Putamen (tissue), 1 donor: ENCODE measurements at regions not wholly inside any gene's neighbourhood (a gene's known extent, or its start where the extent isn't known, plus 50 kb on each side); places are given as distances from the start of the nearest gene placed in this dataset.
"Not testable (repeated sequence)": the region's sequence is repeated elsewhere in the genome, so short reads cannot be mapped to it uniquely, and the experiment has no call there.

Experiments used
- DNase-seq: peaks from one replicate; pipeline ENCODE4 v3.0.0-alpha.2; 2016; ENCODE audit warnings: low spot score

DNA sequence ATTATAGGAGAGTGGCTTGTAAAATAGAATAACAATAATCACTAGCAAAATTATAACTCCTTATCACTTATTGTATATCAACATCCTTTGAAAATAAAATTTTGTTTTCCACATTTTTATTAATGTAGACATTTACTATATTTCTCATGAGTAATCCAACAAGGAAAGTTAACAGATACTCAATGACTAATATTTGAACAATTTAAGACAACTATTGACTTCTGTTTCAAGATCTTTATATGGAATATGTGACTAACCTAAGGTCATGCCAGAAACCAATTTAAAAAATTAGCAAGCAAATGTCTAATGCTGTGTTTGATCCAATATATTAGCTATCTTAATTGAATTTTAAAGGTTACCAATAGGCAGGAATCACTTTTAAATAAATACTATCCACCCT lies 638.5 kb upstream of the FLRT2 start:
- DNase-seq = no peak

DNA sequence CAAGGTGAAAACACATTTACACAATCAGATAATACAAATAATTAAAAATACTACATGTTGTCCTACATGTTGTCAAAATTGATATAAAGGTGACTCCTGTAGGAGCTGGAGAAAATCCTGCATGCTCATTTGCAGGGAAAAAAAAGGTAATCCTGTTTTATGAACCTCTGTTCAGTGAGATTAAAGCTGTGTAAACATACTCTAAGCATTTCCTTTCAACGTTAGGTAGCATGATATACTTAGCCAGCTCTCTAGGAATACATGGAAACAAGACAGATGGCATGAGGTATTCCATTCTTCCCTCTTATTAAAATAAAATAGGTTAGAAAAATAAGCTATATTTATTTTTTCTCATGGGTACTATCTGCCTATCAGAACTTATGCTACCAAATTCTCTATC lies 635.7 kb upstream of the FLRT2 start:
- DNase-seq = no peak

DNA sequence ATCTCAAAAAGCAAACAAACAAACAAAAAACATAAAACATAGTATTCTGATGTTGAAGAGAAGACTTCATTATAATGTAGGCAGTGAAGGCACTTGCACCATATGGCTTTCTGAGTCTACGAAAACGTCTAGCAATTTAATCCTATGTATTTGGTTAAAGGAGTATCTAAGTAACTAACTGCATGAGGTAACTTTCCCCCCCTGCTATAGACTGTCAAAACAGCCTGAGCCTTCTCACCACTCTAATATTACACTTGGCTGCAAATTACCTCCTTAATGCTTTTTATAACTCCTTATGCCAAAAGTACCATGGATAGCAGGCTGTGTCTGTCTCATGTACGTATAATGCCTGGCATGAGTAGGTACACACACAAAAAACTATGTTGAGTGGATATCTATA lies 607.6 kb upstream of the FLRT2 start:
- DNase-seq = no peak

DNA sequence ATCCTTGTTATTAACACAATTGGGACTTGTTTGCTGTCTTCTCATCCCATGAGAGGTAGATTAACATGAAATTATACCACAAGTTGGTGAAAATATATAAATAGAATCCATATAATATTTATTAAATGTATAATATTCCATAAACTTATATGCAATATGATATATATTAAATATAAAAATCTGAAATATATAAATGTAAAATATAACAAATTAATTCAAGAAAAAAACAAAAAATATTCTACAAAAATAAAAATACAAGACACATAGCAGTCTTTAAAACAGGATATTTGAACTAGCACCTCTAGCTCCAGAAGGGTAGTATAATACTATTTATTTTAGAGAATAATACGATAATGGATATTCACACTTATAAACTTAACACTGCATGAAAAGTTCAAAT lies 603.3 kb upstream of the FLRT2 start:
- no peak for DNase-seq

DNA sequence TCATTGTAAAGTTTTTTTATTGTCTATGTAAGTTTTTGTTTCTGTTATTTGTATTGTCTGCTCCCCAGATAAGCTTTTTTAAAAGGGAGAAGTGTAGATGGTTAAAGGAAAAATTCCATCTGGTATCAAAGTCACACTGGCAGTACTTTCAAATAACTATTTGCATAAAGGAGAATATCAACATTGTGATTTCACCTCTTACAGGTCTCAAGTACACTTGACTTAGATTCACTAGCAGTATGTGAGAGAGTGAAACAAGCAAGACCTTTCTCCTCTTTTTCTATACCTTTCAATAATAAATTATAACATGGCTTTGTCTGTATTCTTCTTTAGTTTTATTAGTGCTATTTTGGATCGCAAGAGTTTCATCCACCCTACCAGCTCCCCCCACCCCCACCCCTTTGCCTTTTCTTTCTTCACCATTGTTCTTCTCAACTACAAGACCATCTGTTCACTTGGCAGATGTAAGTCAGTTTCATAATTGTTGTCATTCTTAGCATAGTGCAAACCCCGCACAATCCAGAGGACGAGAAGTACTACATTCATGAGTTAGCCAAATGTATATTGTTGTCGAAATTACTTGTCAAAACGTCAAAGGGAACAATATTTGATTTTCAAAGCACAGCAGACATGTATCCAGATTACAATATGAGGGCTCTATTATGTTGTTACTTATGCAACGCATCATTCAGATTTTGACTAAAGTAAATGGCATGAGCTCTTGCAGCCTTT lies 602.7 kb upstream of the FLRT2 start:
- DNase-seq = no peak

DNA sequence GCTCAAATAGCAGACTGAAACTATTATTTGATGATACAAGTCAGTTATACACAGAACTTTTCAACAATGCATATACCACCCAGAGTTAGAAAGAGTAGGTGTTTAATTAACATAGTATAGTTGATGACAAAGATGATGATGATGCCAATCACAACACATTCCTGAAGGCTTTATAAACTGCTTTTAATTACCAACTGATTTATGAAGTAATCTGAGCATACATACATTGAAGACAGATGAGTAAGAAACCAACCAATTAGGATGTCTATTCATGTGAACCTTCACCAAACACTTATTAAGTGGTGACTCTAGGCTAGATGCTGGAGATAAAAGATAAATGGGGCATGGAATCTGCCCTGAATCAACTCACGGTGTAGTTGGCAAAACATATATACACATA lies 600.9 kb upstream of the FLRT2 start:
- DNase-seq = no peak

DNA sequence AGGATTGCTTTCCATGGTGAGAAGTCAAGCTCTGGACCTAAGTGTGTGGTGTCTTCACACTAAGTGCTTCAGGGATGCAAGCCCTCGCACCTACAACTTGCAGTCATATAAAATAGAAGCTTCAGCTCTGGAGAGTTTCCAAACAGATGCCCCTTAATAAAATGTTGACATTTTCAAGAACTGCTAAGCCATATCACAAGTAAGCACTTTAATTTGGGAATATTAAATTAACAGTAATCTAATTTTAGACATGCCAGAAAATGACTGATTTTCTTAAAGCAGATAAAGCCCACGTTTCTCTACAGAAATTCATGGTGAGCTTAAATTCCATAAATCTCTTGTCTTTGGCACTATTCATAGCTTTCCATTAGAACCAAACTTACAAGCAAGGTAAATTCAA lies 600.1 kb upstream of the FLRT2 start:
- no peak for DNase-seq

DNA sequence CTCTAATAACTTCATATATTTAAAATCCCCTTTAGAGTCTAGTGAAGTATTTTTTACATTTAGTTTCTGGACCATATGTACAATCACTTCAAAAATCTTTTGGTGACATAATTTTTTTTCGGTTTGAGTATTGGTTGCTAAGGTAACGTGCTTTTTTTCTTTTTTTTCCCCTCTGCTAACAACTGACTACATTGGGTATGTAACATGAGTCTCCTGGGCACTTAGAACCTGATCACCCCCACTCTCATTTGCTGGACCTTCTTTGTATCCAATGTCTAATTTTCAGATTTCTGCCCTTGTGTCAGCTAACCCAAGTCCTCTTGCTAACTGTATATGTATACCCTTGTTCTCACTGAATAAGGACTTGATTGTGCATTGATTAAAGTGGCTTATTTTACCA lies 592.9 kb upstream of the FLRT2 start:
- DNase-seq = no peak

DNA sequence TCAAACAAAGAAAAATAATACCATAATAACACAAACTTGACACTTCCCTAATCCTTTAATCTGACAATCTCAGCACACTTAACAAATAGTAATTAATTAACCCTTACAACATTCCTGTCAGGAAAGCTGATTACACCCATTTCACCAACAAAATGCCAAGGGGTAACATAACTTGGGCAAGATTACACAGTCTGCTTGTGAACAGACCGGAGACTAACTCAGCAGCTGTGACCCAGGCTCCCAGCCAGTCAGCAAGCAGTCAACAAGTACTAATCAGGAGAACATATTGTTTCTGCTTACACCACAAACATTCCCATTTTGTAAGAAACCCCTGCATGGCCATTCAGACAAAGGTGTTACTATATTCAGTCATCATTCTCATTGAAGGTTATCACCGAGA lies 592.5 kb upstream of the FLRT2 start:
- DNase-seq = no peak

DNA sequence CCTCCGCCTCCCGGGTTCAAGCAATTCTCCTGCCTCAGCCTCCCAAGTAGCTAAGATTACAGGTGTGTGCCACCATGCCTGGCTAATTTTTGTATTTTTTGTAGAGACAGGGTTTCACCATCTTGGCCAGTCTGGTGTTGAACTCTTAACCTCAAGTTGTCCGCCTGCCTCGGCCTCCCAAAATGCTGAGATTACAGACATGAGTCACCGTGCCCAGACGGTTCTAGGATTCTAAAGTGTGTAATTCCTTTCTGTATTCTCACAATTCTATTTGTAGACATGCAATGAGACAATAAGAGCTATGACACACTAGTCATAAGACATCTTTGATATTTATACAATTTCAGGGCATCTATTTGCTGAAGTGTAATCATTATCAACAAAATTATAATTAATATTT lies 585.0 kb upstream of the FLRT2 start:
- not testable (repeated sequence) for DNase-seq

DNA sequence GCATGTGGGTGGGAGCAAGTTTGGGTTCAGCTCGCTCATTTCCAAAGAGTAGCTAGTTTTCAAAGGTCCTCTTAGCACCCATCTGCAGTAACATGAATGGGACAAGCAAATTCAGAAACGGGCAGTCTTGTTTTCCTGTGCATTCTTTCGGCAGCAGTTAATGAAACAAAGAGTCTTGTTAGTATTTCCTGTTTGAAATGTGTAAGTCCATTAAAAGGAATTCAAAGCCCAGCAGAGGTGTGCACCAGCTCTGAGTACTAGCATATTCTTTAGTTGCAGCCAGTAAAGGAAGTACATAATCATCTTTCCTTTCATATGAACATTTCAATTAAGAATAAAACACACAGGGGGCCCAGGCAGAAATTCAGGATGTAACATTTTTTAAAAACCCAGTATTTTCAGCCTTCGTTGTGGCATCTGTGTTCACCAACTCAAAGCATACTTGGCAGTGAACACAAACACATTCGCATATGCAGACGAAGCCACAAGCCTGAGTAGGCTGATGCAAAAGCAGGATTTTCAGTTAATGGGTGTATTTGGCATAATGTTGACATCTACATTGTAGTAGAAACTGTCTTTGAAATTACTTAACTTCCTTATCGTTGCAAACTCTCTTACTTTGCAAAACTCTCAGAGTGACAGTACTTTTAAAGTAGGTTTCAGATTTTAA lies 570.0 kb upstream of the FLRT2 start:
- DNase-seq = no peak

DNA sequence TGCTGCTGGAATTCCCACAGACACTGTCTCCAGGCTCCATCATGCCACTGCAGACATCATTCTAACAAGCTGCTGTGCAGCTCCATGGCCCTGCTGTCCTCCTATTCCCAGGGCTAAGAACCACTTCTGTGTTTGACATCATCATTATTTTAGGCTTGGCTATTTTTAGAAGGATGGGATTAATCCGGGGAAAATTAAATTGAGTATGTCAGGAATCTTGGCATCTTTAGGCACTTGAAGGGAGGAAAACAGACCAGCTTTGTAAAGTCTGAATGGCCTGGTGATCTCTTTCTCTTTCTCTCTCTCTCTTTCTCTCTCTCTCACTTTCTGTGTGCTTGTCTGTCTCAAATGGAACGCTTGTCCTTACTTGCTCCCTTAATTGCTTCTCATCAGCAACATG lies 568.3 kb upstream of the FLRT2 start:
- DNase-seq = peak; percentile 2

DNA sequence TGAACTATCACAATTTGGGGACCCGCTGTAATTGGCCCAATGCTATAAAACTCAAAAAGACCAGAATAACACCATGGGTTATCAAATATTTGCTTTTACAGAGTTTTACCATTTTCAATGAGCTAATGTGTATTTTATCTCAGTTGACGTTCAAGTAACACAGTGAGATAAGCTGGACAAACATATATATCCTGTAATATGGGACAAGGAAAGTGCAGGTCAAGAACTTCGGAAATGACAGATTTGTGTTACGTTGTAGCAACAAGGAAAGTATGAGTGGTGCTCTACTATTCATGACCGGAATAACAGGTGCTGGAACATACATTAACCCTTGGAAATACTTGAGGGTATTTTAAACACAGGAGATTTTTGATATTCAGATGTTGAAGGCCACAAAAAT lies 566.4 kb upstream of the FLRT2 start:
- DNase-seq = no peak

DNA sequence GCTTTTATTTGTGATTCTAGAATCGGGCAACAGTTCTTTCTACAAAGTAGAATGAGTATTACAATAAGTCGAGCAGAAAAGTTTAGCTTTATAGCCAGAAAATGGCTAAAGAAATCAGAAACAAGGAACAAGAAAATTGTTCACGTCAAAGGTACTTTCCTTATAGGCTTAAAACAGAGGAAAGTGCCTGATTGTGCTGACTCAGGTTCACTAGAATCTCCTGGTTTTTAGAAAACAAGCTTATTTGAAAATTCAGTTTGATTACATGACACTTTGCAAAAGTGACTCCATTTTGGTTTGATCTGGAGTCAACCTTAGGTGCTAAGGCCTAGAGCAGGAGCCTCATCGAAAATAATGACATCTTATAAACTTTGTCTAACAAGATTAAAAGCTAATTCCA lies 564.7 kb upstream of the FLRT2 start:
- no peak for DNase-seq

DNA sequence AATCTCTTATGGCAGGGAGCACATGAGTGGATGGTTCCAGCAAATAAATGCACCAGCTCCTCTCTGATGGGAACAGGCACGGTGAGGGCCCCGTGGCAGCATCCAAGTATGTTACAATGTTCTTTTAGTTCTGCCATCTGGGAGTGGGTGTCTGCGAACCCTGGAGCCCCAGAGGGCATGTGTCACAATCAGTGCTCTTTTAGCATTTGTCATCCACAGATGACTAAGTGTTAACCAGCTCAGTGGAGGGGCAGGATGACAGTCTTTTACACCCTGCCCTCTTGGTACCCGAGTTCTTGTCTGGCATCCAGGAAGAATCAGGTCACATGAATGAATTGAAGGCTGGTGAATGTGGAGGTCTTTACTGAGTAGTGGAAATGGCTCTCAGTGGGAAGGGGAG lies 560.4 kb upstream of the FLRT2 start:
- DNase-seq = no peak

DNA sequence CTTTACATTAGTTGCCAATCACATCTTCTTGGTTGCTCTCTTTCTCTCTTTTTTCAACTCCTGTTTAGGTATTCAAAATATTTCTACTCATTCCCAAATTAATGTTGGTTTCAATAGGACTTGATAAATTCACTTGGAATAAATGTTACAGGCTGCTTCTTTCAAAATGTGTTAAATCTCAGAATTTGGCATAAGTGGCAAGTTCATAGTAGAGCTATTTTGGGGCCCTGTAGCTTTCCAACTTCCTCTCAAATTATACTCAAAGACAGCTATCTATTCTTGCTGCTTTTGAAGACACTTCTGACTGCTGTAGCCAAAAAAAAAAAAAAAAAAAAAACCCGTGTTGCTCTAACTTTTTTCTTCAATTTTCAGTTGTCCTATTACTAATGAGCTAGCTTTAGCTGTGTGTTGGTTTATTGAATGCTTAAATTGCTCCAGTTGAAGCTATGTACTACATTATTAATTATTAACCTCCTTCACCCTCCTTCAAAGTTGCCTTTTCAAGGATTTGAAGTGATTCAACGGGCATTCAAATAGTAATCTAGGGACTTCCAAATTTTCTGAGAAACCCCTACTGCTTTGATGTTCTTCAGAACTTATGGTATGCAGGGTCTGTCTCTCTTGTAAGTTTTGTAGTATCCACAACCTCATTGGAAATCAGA lies 554.6 kb upstream of the FLRT2 start:
- no peak for DNase-seq

DNA sequence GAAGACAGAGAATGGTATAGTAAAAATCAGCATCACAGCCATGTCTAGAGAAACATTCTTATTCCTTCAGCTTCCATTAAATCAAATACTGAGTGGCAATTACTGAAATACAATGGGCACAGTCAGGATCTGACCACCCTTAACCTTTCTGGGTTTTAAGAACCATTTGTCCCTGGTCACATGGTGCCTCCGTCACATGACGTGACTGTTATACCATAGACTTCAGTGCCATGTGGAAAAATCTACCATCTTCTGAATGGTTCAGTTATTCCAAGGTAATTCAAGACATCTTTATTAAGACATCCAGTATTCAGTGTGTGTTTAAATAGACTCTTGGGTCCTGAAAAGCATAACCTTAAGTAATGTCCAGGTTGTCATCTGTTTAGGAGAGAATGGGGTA lies 553.1 kb upstream of the FLRT2 start:
- DNase-seq = no peak

DNA sequence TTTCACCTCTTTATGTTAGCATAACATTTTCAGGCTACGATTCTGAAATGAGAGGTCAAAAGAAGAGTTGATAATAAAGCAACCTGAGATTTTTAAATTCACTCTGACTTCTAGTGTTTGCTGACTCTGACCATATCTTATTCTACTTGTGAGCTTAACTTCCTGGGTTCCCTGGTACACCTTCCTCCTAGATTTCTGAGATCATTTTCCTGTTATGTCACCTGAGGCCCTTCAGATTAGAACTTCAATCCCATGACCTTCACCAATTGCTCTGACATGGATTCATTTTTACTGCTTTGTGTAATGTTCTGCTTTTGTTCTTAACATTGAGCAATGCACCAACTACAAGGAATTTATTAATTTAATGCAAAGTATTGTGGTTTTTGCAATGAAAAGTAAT lies 542.9 kb upstream of the FLRT2 start:
- no peak for DNase-seq

DNA sequence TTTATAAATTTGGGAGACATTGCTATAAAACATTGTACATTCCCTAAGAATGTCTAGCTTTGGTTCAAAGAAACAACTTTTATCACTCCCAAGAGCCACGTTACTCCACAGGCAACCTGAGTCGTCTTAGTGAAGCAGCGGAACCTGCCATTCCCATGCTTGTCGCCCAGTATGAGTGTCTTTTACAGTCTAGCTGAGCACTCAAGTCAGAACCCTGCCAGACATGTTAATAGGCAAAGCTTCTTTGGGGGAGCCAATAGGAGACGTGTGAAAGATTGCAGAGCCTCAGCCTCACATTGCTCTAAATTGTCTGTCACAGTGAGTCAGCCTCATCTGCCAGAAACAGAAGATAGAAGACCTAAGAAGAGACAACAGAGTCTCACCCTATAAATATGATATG lies 541.6 kb upstream of the FLRT2 start:
- DNase-seq = no peak

DNA sequence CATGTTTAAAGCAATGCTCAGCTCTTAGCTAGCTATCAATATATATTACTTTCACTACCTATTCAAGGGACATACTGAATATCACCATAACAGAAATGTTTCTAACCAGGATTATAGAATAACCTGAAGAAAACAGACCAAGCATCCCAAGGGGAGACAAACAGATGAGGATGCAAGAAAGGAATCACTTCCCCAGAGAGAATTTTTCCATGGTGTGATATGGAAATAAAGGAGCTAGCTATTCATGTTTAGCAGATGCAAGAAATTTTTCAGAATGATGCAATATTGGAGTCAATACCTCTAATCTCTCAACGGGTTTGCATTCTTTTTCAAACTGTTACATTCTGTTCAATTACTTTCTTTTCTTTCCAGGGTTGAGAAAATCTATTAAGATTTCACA lies 538.9 kb upstream of the FLRT2 start:
- no peak for DNase-seq

DNA sequence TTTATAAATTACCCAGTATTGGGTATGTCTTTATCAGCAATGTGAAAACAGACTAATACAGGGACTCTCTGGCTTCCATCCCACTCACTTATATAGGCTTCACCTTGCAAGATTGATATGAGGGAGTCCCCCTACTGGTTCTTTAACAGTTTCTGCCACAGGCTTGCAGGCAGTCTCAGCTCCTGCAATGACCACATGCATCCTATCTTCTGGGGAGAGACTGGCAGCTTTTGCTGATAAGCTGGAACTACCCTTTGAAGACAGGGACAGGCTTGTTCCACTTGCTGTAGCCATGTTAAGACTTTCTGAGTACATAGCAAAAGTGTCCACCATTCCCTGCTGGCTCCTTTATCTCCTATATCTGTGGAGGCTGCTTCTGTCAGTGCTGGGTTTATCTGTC lies 531.7 kb upstream of the FLRT2 start:
- DNase-seq = no peak

DNA sequence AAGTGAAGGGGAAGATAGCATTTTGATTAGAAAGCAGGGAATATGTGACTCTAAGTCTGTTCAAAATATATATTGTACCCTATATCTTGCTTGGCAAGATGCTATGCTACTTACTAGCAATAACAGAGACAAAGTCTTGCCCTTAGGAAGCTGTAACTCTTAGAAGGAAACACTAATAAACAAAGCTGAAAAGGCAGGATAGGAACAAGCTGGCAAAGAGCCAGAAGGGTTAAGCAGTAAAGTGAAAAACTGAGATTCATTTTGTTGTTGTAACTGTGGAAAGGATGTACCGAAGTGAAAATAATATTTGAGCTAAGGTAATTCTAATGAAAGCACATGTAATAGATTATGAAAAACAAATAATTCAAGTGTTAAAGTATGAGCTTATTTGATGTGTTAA lies 527.1 kb upstream of the FLRT2 start:
- no peak for DNase-seq

DNA sequence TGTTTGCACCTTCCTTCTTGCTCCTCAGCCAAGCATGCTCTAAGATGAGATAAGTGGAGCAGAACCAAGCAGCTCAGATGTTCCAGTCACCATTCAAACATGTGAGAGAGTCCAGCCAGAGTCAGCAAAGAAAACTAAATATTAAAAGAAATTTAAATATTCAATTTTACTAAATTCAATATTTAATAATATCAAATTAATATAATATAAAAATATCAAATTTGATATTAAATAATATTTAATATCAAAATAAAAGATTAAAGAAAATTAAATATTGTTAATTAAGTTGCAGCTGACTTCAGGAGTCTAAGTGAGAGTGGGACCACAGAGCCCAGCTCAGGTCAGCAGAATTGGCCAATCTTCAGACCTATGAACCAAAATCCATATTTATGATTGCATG lies 526.1 kb upstream of the FLRT2 start:
- no peak for DNase-seq

DNA sequence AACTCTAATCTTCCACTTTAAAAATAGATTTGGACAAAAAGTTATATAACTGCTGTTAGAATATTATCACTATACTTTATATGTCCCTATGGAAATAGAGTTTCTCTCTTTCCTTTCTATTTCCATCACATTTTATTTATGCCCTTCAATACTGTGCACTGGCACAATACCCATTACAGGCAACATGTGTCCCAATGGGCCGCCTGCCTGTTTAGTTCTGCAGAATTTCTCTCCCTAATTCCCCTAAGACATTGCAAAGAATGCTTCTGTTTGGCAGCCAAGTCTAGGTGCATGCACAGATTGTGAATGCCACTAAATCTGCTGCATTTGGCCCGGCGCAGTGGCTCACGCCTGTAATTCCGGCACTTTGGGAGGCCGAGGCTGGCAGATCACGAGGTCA lies 520.4 kb upstream of the FLRT2 start:
- no peak for DNase-seq
